ENCODE measurements at regions not wholly inside any gene's neighbourhood (a gene's known extent, or its start where the extent isn't known, plus 50 kb on each side); places are given as distances from the start of the nearest gene placed in this dataset.

DNA sequence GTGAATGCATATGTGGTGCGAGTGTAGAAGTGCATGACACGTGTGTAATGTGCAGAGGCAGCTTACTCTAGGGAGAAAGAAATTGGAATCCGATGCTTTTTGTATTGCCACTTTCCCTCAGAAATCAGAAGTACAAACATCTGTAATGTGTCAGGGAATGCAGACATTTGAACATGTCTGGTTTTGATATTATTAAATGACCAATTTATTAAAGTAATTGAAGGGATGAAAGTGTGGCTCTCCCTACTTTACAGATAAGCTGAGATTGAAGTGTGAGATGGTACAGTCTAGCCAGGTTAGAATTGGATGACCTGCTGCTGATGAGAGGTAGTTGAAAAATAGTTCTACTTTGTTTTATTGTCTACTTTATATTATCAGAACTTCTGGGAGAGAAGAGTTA is 74.5 kb upstream of the NT5C1B start:
- no peaks in the 10 kb centered on the region for H3K9me3 ChIP-seq (ENCODE audit: insufficient read depth, low read length, severe bottlenecking)
- TF ChIP-seq EZH2 (IDR thresholded peaks at IDR 0.05; ENCODE audit: borderline replicate concordance, low read depth, low read length, severe bottlenecking) (no peak), CTCF (IDR thresholded peaks at IDR 0.05; ENCODE audit: borderline replicate concordance, extremely low read depth, low read length, poor library complexity, severe bottlenecking) (no peak)
- H3K9ac ChIP-seq (ENCODE audit: low read depth, low read length): no peak overlapping the region
- H3K36me3 ChIP-seq (ENCODE audit: insufficient read depth, low read length): no peaks in the 10 kb centered on the region
- no peaks in the 10 kb centered on the region for H4K20me1 ChIP-seq (ENCODE audit: insufficient read depth, low read length)
- no peak overlapping the region for H2AFZ ChIP-seq (ENCODE audit: low read depth, low read length)
- H3K27ac ChIP-seq (ENCODE audit: low read length): no peak overlapping the region
- no peaks in the 10 kb centered on the region for H3K79me2 ChIP-seq (ENCODE audit: insufficient read depth, low read length)
- ATAC-seq (ENCODE audit: insufficient read depth, low read depth) (no peak), DNase-seq (no peak)
- no peaks in the 10 kb centered on the region for H3K27me3 ChIP-seq (ENCODE audit: insufficient read depth, low read length, poor library complexity)
- no peak overlapping the region for H3K4me3 ChIP-seq (ENCODE audit: low read depth in 1 of 2, low read length in 2 of 2)
- H3K4me2 ChIP-seq (ENCODE audit: insufficient read depth, low read length): no peak overlapping the region
- no peaks in the 10 kb centered on the region for H3K4me1 ChIP-seq (ENCODE audit: insufficient read depth, low read length)

DNA sequence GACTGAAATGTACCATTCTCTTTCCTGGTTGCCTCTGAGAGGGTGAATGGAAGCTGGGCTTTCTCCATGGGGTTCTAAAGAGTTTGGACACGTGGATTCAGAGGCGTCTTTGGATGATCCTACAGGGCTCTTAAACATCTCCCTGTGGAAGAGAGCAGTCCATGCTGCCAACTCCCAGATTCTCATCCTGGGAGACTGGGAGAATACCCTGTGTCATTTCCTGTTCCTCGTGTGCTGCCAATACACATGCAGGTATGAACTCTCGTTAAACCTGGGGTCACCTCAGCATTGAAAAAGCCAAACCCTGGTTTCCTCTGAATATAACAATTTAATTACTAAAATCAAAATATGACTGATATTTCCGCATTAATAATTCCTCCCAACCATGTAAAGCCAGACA is 73.3 kb upstream of the NT5C1B start:
- DNase-seq (no peak), ATAC-seq (ENCODE audit: insufficient read depth, low read depth) (no peak)
- H3K79me2 ChIP-seq (ENCODE audit: insufficient read depth, low read length): no peaks in the 10 kb centered on the region
- H2AFZ ChIP-seq (ENCODE audit: low read depth, low read length): no peak overlapping the region
- no peak overlapping the region for H3K27ac ChIP-seq (ENCODE audit: low read length)
- H3K27me3 ChIP-seq (ENCODE audit: insufficient read depth, low read length, poor library complexity): no peaks in the 10 kb centered on the region
- no peak overlapping the region for H3K4me3 ChIP-seq (ENCODE audit: low read depth in 1 of 2, low read length in 2 of 2)
- H3K4me2 ChIP-seq (ENCODE audit: insufficient read depth, low read length): no peak overlapping the region
- no peaks in the 10 kb centered on the region for H3K4me1 ChIP-seq (ENCODE audit: insufficient read depth, low read length)
- H3K36me3 ChIP-seq (ENCODE audit: insufficient read depth, low read length): no peaks in the 10 kb centered on the region
- H3K9ac ChIP-seq (ENCODE audit: low read depth, low read length): no peak overlapping the region
- H4K20me1 ChIP-seq (ENCODE audit: insufficient read depth, low read length): no peaks in the 10 kb centered on the region
- TF ChIP-seq EZH2 (IDR thresholded peaks at IDR 0.05; ENCODE audit: borderline replicate concordance, low read depth, low read length, severe bottlenecking) (no peak), CTCF (IDR thresholded peaks at IDR 0.05; ENCODE audit: borderline replicate concordance, extremely low read depth, low read length, poor library complexity, severe bottlenecking) (no peak)
- H3K9me3 ChIP-seq (ENCODE audit: insufficient read depth, low read length, severe bottlenecking): no peaks in the 10 kb centered on the region

GRCh38 chr2:18659915-18660314 is 70.5 kb upstream of the NT5C1B start:
- DNase-seq: no peak
- Histone ChIP-seq H3K4me2 (ENCODE audit: insufficient read depth, low read length) (no peak overlapping the region), H3K4me3 (ENCODE audit: low read depth in 1 of 2, low read length in 2 of 2) (no peak overlapping the region), H3K4me1 (ENCODE audit: insufficient read depth, low read length) (no peaks in the 10 kb centered on the region), H3K79me2 (ENCODE audit: insufficient read depth, low read length) (no peaks in the 10 kb centered on the region), H3K9me3 (ENCODE audit: insufficient read depth, low read length, severe bottlenecking) (no peaks in the 10 kb centered on the region), H4K20me1 (ENCODE audit: insufficient read depth, low read length) (no peaks in the 10 kb centered on the region), H3K9ac (ENCODE audit: low read depth, low read length) (no peak overlapping the region), H3K27me3 (ENCODE audit: insufficient read depth, low read length, poor library complexity) (no peaks in the 10 kb centered on the region), H3K27ac (ENCODE audit: low read length) (no peak overlapping the region), H2AFZ (ENCODE audit: low read depth, low read length) (no peak overlapping the region), H3K36me3 (ENCODE audit: insufficient read depth, low read length) (no peaks in the 10 kb centered on the region)
- ATAC-seq (ENCODE audit: insufficient read depth, low read depth): no peak
- no peak for TF ChIP-seq EZH2 (IDR thresholded peaks at IDR 0.05; ENCODE audit: borderline replicate concordance, low read depth, low read length, severe bottlenecking)
- no peak for TF ChIP-seq CTCF (IDR thresholded peaks at IDR 0.05; ENCODE audit: borderline replicate concordance, extremely low read depth, low read length, poor library complexity, severe bottlenecking)

DNA sequence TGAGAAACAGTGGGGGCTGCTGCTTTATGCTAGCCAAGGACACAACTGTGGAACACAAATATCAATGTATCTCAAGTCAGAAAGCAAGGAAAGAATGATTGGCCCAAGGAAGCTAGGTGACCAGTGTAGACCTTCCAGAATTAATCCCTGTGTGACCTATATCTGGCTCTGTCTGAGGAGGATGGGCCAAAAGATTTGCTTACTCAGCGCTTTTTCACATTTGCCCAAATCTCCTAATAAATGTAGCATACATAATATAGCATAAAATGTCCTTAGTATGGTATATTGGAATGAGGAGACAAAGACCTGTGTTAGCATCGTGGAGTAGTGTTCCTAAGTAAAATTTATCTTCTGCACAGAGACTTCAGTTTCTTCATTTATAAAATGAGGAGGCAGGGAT is 66.7 kb upstream of the NT5C1B start:
- Histone ChIP-seq H3K4me2 (ENCODE audit: insufficient read depth, low read length) (no peak overlapping the region), H3K4me3 (ENCODE audit: low read depth in 1 of 2, low read length in 2 of 2) (no peak overlapping the region), H3K9ac (ENCODE audit: low read depth, low read length) (no peak overlapping the region), H2AFZ (ENCODE audit: low read depth, low read length) (no peak overlapping the region), H3K27me3 (ENCODE audit: insufficient read depth, low read length, poor library complexity) (no peaks in the 10 kb centered on the region), H3K4me1 (ENCODE audit: insufficient read depth, low read length) (no peaks in the 10 kb centered on the region), H3K36me3 (ENCODE audit: insufficient read depth, low read length) (no peaks in the 10 kb centered on the region), H3K79me2 (ENCODE audit: insufficient read depth, low read length) (no peaks in the 10 kb centered on the region), H3K27ac (ENCODE audit: low read length) (no peak overlapping the region), H4K20me1 (ENCODE audit: insufficient read depth, low read length) (no peaks in the 10 kb centered on the region), H3K9me3 (ENCODE audit: insufficient read depth, low read length, severe bottlenecking) (no peaks in the 10 kb centered on the region)
- no peak for ATAC-seq (ENCODE audit: insufficient read depth, low read depth)
- DNase-seq: no peak
- no peak for TF ChIP-seq CTCF (IDR thresholded peaks at IDR 0.05; ENCODE audit: borderline replicate concordance, extremely low read depth, low read length, poor library complexity, severe bottlenecking)
- TF ChIP-seq EZH2 (IDR thresholded peaks at IDR 0.05; ENCODE audit: borderline replicate concordance, low read depth, low read length, severe bottlenecking): no peak
